Spleen (tissue), 7 donors: ENCODE measurements at regions not wholly inside any gene's neighbourhood (a gene's known extent, or its start where the extent isn't known, plus 50 kb on each side); places are given as distances from the start of the nearest gene placed in this dataset.

Experiments
- CTCF ChIP-seq, 11 experiments: fragments of 200-600 bp in 7 of 11; fragments of 450-650 bp in 4 of 11; sonication (generic) in 4 of 11; IDR thresholded peaks in 8 of 11; conservative IDR thresholded peaks in 3 of 11; 1 replicate in 7 of 11; 2 replicates in 4 of 11; pipeline versions ENCODE4 v1.4.0 to v1.8.0; 2016 to 2021; ENCODE audit warnings: antibody characterized with exemption in 11 of 11, inconsistent platforms in 4 of 11, mild to moderate bottlenecking in 1 of 11
- POLR2A ChIP-seq, 3 donors: fragments of 450-650 bp; IDR thresholded peaks; one replicate each; pipeline ENCODE4 v1.5.1; 2017; ENCODE audit warnings: antibody characterized with exemption in 3 of 3, mild to moderate bottlenecking in 1 of 3
- POLR2AphosphoS5 ChIP-seq, 3 donors: sonication (generic); formaldehyde crosslinking; IDR thresholded peaks; one replicate each; pipeline ENCODE4 v1.5.1; 2017; ENCODE audit warnings: antibody characterized with exemption in 3 of 3
- donor health status: DM: no; HTN: no; CAD: no; lungs with moderate emphysema.
- donor health status: DM: no; HTN: no; CAD: no.
- donor health status: DM: no; HTN: no; CAD: no.

- TF ChIP-seq CTCF (IDR thresholded peaks at IDR 0.05 in 8 of 11, conservative IDR thresholded peaks at IDR 0.05 in 3 of 11): no peak
- no peak for TF ChIP-seq POLR2AphosphoS5 (IDR thresholded peaks at IDR 0.05)
- TF ChIP-seq POLR2A (IDR thresholded peaks at IDR 0.05): no peak
Observed at GRCh38 chr9:102521097-102521755, 473.9 kb upstream of the CYLC2 start.
